NCI-H510A treated with DMSO at 0.1 percent for 48 hours (cell line): ENCODE measurements at regions not wholly inside any gene's neighbourhood (a gene's known extent, or its start where the extent isn't known, plus 50 kb on each side); places are given as distances from the start of the nearest gene placed in this dataset.

ENCODE experiments used
- DNase-seq: peaks from one replicate; lab custom pipeline; 2025; lab: John Stamatoyannopoulos, UW

- no peak for DNase-seq
Measured at GRCh38 chr1:56222914-56223540, 356.3 kb downstream of the PLPP3 start.

DNA sequence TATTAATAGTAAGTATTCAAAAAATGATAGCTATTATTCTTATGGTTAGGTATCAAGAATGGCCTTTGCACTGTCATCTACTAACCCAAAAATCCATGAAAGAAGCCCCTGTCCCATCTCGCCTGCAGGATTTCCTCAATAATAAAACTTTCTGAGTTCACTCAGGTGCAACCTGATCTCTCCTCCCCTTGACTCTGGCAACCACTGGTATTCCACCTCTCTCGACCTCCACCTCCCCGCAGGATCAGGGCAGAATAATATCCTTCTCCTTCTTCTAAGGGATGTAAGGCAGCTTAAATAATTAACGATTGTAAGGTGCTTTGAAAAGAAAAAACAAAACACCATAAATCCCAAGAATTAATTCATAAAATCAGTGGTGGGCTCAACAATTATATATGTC is 359.3 kb downstream of the PLPP3 start:
- no peak for DNase-seq

DNA sequence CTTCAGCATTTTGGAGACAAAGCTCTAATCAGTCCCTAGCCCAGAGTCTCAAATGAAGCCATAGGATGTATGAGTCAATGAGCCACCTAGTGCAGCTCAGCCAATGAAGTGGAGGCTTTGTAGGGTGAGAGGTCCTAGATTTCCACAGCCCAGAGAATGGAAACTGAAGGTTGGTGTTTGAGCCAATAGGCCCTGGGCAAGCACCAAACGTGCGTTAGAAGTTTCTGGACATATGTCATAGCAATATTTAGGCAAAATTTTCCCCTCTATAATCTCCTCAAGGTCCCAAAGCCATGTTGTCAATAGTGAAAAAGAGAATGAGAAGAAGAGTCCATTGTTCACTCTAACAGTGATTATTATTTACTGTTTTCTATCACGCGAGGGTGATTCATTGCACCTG is 361.3 kb downstream of the PLPP3 start:
- DNase-seq, result no peak

GRCh38 chr1:56216218-56216617 is 363.1 kb downstream of the PLPP3 start:
- no peak for DNase-seq

GRCh38 chr1:56215771-56216170 is 363.6 kb downstream of the PLPP3 start:
- DNase-seq, result no peak

DNA sequence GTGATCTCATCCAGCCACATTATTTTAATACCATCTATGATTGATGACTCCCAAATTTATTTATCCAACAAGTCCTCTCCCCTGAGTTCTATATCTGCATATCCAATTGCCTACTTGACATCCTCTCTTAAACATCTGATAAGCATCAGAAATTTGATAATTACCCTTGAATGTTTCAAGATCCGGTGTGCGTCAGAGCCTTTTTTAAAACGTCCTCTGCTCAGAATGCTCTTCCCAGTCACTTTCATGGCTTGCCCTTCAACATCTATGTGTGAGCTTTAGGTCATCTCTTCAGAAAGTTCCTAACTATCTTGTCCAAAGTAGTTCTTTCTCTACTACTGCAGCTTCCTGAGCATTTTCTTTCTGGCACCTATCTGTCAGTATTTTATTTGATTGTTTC is 364.3 kb downstream of the PLPP3 start:
- DNase-seq, result no peak

DNA sequence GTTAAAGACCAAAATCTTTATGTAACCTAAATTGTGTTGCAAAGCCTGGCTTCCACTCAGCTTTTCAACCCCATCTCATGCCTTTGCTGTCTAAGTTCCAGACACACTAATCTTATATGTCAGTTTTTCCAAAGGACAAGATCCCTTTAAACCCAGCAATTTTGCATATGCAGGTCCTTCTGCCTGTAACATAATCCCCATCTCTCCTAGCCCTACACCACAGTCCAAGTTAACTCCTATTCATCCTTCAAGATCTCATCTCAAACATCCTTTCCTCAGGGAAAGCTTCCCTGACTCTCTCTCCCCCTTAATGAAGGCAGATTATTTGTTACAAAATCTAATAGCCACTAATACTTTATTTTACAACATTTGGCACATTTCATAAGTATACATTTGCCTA is 366.3 kb downstream of the PLPP3 start:
- DNase-seq, result no peak

- no peak for DNase-seq
Measured at GRCh38 chr1:56212143-56212542, 367.2 kb downstream of the PLPP3 start.

- DNase-seq, result no peak
Measured at GRCh38 chr1:56206391-56206790, 373.0 kb downstream of the PLPP3 start.

- no peak for DNase-seq
Measured at GRCh38 chr1:56204206-56204605, 375.2 kb downstream of the PLPP3 start.

DNA sequence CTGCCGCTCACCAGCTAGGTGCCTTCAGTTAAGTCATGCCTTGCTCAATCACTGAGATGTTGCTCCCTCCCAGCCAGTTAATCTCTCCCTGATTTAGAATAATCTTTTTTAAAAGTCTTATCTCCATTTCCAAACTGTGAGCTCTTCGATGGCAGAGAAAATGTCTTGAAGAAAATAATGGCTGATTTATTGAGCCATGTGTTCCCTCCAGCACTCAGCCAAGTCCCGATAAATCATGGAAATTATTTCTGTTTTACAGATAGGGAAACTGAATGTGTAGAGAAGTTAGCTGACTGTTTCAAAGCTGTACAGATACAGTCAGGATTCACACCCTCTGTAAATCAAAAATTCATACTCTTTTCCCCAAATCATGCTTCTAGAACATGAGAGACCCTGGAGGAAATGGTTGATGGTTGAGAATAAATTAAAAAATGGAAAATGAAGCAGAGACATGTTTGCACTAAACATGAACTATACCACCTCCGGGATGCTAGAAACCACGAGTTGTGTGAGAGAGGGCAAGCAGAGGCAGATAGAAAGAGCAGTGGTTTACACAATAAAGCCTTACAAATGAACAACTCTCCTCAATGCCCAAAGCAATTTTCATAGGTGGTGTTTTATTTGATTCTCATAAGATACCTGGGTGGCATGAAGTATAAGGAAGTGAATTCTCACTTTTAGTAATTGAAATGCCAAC is 376.4 kb downstream of the PLPP3 start:
- no peak for DNase-seq

DNA sequence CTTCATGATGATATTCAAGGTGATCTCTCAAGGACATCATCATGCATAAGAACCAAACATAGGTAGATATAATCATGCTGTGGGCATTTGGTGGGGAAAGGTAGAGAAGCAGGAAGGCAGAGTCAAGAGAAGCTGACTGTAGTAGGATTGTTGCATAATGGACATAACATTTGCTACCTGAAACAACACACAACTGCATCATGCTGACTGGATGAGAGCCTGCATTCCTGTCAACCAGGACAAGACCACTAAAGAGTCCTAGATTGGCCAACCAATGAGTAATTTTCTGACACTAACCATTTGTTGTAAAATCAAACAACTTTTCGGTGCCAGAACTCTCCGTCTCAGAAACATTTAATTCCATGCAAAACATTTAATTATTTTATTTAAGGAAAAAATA is 377.2 kb downstream of the PLPP3 start:
- no peak for DNase-seq

DNA sequence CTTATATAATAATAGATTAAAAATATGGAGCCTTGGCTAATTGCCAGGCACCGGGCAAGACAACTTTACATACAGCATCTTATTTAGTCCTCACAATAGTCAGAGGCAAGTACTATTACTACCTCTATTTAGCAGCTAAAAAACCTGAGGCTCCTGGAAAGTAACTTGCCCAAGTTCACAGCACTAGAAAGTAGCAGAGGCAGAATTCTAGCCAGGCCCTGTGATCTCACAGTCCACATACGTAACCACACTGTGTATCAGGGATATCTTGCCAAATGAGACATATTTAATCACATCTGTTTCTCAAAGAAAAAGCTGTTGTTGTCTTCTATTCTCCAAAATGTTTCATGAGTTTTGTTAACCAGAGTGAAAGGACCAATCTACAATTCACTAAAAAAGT is 378.5 kb downstream of the PLPP3 start:
- DNase-seq, result no peak

DNA sequence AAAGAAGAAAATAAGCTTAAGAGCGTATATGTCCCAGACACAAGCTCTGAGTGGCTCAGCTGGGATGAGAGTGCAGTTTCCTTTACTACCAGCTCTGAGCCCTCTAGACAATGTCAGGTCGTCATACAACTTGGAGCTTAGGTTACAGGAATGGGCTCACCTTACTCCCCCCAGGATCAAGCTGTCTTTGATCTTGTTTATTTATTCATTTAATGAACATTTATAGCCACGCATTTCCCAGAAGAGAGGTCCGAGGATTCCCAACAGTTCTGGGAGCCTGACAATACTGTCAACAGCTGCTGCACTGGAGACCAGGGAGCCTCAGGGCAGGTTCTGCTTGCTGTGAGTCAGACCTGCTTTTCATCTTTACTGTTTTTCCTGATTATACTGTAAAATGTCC is 378.9 kb downstream of the PLPP3 start:
- peak; percentile 88 for DNase-seq

DNA sequence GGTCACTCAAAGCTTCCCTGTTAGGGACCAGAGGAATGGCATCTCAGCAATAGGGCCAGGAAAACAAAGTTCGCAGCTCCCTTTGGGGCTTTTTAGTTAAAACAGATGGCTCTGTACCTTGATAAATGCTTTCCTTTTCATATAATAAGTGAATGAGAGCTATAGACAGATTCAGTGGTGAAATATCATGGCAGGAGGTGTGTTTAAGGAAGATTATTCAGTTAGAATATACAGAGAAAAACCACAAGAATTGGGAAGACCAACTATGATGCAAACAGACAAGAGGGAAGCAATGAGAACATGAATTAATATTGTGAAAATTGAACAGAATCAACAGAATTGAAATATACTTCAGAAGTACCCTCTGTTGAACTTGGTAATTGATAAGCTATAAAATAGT is 379.4 kb downstream of the PLPP3 start:
- DNase-seq, result no peak

GRCh38 chr1:56199061-56199460 is 380.3 kb downstream of the PLPP3 start:
- no peak for DNase-seq

- DNase-seq, result no peak
Measured at GRCh38 chr1:56197946-56198345, 381.4 kb downstream of the PLPP3 start.

DNA sequence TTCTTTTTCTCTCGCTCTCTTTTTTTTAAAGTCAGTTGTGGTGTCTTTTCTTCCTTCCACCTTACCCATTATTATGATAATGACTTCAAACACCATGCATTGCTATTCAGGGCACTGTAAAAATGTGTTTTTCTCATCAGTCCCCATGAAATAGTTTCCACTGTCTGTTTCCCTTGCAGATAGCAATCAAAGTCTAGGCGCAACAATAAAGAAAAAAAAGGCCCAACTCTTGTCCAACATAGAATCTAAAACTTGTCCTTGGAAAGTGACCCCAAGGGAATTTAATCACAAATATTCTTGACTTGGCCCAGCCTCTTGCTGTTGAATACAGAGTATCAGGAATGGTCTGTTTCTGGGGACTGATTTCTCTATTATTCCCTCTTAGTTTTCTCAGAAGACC is 382.5 kb downstream of the PLPP3 start:
- no peak for DNase-seq

GRCh38 chr1:56194701-56195300 is 384.6 kb downstream of the PLPP3 start:
- no peak for DNase-seq

DNA sequence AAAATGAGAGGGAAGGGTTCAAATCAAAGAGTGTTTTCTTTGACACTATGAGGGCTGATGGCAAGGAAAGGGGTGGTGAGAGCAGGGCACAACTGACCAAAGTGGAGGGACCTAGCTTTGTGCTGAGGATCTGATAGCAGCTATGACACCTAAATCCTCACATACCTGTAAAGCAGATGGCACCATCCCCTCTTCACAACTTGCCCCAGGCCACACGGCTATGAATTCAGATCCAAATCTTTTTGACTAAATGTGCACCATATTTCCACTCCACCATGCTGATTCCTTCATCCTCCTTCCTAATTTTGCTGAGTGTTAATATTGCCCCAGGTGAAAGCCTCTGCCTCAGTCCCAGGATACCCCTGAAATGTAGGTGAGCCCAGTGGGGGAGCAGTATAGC is 385.7 kb downstream of the PLPP3 start:
- DNase-seq, result no peak

DNA sequence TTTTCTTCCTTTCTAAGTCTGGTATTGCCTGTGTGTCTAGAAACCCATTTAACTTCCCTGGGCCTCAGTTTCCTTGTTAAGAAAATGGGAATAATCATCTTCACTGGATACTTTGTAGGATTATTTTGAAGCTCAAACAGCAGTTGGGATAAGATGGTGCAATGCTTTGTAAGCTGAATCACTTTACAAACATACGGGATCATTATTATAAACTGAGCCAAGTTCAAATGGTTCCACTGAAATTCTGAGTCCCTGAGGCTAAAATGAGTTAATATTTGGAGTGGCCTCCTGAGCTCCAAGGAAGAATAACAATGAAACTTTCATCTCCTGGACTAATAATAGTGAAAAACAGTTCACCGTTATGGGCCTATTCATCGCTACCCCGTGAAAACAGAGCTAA is 388.0 kb downstream of the PLPP3 start:
- no peak for DNase-seq

- DNase-seq, result no peak
Measured at GRCh38 chr1:56190806-56191365, 388.5 kb downstream of the PLPP3 start.
